ENCODE measurements at regions not wholly inside any gene's neighbourhood (a gene's known extent, or its start where the extent isn't known, plus 50 kb on each side); places are given as distances from the start of the nearest gene placed in this dataset.

DNA sequence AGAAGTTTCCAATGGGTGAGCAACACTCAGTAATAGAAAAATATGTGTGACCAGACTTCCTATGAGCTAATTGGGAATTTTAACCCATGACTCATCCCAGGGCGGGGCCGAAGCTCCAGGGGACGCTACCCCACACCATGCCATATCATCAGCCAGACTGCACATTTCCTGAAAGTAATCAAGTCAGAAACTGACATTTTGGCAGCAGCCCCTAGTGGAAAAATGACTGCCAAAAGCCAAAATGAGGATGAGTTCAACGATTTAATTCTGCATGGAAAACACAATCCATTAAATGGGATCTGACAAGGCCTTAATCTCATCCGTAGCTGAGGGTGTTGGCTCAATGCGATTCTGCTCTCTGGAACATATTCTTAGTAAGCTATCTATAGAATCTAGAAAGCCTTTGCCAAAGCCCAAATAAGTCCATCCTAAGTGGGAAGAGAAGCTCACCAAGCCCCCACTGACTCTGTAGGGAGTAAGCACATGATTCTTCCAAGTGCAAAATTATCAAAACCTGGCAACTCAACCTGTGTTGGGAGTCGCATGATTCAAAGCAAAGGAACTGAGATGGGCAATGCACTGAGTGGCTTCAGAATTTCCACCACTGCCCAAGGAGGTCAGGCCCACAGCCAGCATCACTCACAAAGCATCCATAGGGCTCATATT lies 93.1 kb upstream of the PDE1C start:
- no peak overlapping the region for H3K4me3 ChIP-seq (ENCODE audit: low read depth in 1 of 2, low read length in 1 of 2)
- TF ChIP-seq, protein P1, sequence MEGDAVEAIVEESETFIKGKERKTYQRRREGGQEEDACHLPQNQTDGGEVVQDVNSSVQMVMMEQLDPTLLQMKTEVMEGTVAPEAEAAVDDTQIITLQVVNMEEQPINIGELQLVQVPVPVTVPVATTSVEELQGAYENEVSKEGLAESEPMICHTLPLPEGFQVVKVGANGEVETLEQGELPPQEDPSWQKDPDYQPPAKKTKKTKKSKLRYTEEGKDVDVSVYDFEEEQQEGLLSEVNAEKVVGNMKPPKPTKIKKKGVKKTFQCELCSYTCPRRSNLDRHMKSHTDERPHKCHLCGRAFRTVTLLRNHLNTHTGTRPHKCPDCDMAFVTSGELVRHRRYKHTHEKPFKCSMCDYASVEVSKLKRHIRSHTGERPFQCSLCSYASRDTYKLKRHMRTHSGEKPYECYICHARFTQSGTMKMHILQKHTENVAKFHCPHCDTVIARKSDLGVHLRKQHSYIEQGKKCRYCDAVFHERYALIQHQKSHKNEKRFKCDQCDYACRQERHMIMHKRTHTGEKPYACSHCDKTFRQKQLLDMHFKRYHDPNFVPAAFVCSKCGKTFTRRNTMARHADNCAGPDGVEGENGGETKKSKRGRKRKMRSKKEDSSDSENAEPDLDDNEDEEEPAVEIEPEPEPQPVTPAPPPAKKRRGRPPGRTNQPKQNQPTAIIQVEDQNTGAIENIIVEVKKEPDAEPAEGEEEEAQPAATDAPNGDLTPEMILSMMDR (IDR thresholded peaks at IDR 0.05), result no peak
- no peaks in the 10 kb centered on the region for H3K9me3 ChIP-seq
- H3K4me1 ChIP-seq (ENCODE audit: control insufficient read depth in 1 of 2, insufficient read depth in 1 of 2, low read depth in 1 of 2, low read length in 1 of 2), result no peaks in the 10 kb centered on the region
- H3K27me3 ChIP-seq, result no peaks in the 10 kb centered on the region
- H3K36me3 ChIP-seq, result no peaks in the 10 kb centered on the region
- no peak overlapping the region for H3K27ac ChIP-seq

DNA sequence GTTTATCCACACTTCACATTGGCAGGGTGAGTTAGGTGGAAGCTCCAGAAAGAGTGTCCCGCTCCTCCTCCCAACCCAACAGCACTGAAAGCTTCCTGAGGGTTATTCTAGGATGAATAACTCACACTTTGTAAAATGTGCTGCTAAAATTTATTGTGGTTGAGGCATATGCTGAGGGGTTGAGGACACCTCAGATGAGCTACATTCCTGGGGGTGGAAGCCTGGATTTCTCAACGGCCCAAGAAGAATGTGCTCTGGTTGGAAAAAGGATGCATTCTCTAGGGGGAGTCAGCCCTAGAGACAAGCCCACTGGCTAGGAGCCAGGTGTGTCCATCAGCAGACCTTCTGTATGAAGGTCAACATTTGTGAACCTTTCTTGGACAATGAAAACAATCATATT lies 91.5 kb upstream of the PDE1C start:
- Histone ChIP-seq H3K4me3 (ENCODE audit: low read depth in 1 of 2, low read length in 1 of 2) (no peak overlapping the region), H3K36me3 (no peaks in the 10 kb centered on the region), H3K9me3 (no peaks in the 10 kb centered on the region), H3K4me1 (ENCODE audit: control insufficient read depth in 1 of 2, insufficient read depth in 1 of 2, low read depth in 1 of 2, low read length in 1 of 2) (no peaks in the 10 kb centered on the region), H3K27ac (no peak overlapping the region), H3K27me3 (no peaks in the 10 kb centered on the region)
- TF ChIP-seq, protein P1 (IDR thresholded peaks at IDR 0.05), result no peak

- TF ChIP-seq, protein P1 (IDR thresholded peaks at IDR 0.05), result no peak
- no peaks in the 10 kb centered on the region for H3K9me3 ChIP-seq
- H3K27ac ChIP-seq, result no peak overlapping the region
- no peaks in the 10 kb centered on the region for H3K27me3 ChIP-seq
- H3K4me3 ChIP-seq (ENCODE audit: low read depth in 1 of 2, low read length in 1 of 2), result no peak overlapping the region
- no peaks in the 10 kb centered on the region for H3K4me1 ChIP-seq (ENCODE audit: control insufficient read depth in 1 of 2, insufficient read depth in 1 of 2, low read depth in 1 of 2, low read length in 1 of 2)
- no peaks in the 10 kb centered on the region for H3K36me3 ChIP-seq
Measured at GRCh38 chr7:32158751-32159745, 88.8 kb upstream of the PDE1C start.

DNA sequence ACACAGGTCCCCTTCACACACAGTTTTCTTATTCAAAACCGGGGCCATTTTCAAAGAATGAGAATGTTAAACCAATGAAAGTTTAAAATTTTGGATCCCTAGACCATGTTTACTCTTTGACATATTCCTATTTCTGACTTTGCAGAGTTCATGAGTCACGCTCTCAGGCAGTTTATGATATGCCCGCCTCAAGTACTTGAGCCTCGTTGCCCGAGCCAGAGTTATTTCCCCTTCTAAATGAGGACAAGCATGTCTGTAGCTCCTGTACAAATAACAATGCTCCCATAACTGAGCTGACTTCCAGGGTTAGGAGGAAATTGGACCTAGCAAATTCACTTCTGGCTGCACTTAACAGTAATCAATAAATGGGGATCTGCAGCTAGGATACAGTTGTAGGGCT lies 87.9 kb upstream of the PDE1C start:
- Histone ChIP-seq H3K27me3 (no peaks in the 10 kb centered on the region), H3K27ac (no peak overlapping the region), H3K9me3 (no peaks in the 10 kb centered on the region), H3K4me3 (ENCODE audit: low read depth in 1 of 2, low read length in 1 of 2) (no peak overlapping the region), H3K36me3 (no peaks in the 10 kb centered on the region), H3K4me1 (ENCODE audit: control insufficient read depth in 1 of 2, insufficient read depth in 1 of 2, low read depth in 1 of 2, low read length in 1 of 2) (no peaks in the 10 kb centered on the region)
- TF ChIP-seq, protein P1 (IDR thresholded peaks at IDR 0.05), result no peak

DNA sequence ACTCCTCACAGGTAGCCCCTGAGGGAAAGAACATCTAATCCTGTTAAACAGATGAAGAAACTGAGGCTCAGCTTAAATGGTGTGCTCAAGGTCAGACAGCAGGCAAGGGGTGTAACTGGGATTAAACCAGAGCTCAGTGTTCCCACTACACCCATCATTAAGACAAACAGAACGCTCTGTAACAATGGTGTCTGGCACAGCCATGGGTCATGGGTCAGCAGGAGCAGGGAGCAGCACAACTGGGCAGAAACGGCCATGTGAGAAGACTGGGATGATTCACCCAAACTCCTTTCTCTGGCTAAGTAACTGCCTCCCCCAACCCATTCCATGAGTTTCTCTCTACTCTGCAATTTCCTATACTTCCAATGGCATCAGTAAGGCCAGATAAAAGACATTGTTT lies 85.5 kb upstream of the PDE1C start:
- no peaks in the 10 kb centered on the region for H3K27me3 ChIP-seq
- H3K36me3 ChIP-seq, result no peaks in the 10 kb centered on the region

More for the DNA sequence above, 85.5 kb upstream of the PDE1C start:
- no peak overlapping the region for H3K4me3 ChIP-seq (ENCODE audit: low read depth in 1 of 2, low read length in 1 of 2)
- H3K9me3 ChIP-seq, result no peaks in the 10 kb centered on the region
- H3K4me1 ChIP-seq (ENCODE audit: control insufficient read depth in 1 of 2, insufficient read depth in 1 of 2, low read depth in 1 of 2, low read length in 1 of 2), result no peaks in the 10 kb centered on the region
- H3K27ac ChIP-seq, result no peak overlapping the region
- TF ChIP-seq, protein P1 (IDR thresholded peaks at IDR 0.05), result no peak

All from neutrophil (primary cell).